ENCODE measurements at regions not wholly inside any gene's neighbourhood (a gene's known extent, or its start where the extent isn't known, plus 50 kb on each side); places are given as distances from the start of the nearest gene placed in this dataset.

- DNase-seq: no peak
Observed at GRCh38 chr1:11414926-11415538, 63.9 kb upstream of the DISP3 start.

GRCh38 chr1:11417162-11417561 lies 61.8 kb upstream of the DISP3 start:
- no peak for DNase-seq

- no peak for DNase-seq
Observed at GRCh38 chr1:11418056-11418455, 60.9 kb upstream of the DISP3 start.

- no peak for DNase-seq
Observed at GRCh38 chr1:11421443-11421842, 57.5 kb upstream of the DISP3 start.

- no peak for DNase-seq
Observed at GRCh38 chr1:11422686-11423085, 56.3 kb upstream of the DISP3 start.

GRCh38 chr1:11426617-11427016 lies 52.3 kb upstream of the DISP3 start:
- DNase-seq: no peak

GRCh38 chr1:11428789-11429188 lies 50.2 kb upstream of the DISP3 start:
- no peak for DNase-seq
